ENCODE measurements at regions not wholly inside any gene's neighbourhood (a gene's known extent, or its start where the extent isn't known, plus 50 kb on each side); places are given as distances from the start of the nearest gene placed in this dataset.

- TF ChIP-seq RCOR1 (IDR thresholded peaks at IDR 0.05; ENCODE audit: low read depth, low read length) = no peak
- no peak for TF ChIP-seq CTCF (IDR thresholded peaks at IDR 0.05)
- TF ChIP-seq TFCP2L1 (CRISPR knock-in tag; IDR thresholded peaks at IDR 0.05) = no peak
- TF ChIP-seq HMGXB4 (CRISPR knock-in tag; IDR thresholded peaks at IDR 0.05; ENCODE audit: borderline replicate concordance) = no peak
- TF ChIP-seq CBX2 (IDR thresholded peaks at IDR 0.05; ENCODE audit: borderline replicate concordance, low read depth) = no peak
- no peak for TF ChIP-seq POLR2A (IDR thresholded peaks at IDR 0.05; ENCODE audit: low read length)
- no peak for TF ChIP-seq CEBPB (IDR thresholded peaks at IDR 0.05)
- TF ChIP-seq POLR2AphosphoS2 (conservative IDR thresholded peaks at IDR 0.05; ENCODE audit: low read length) = no peak
- TF ChIP-seq BHLHE40 (IDR thresholded peaks at IDR 0.05; ENCODE audit: low read depth, low read length) = no peak
- no peak for TF ChIP-seq NPAS2 (CRISPR knock-in tag; IDR thresholded peaks at IDR 0.05; ENCODE audit: borderline replicate concordance)
- TF ChIP-seq REST (IDR thresholded peaks at IDR 0.05) = no peak
Observed at GRCh38 chr11:96755752-96756151, 365.9 kb downstream of the JRKL start.

All from A549 (cell line).